IPS-15b (cell line): ENCODE measurements at regions not wholly inside any gene's neighbourhood (a gene's known extent, or its start where the extent isn't known, plus 50 kb on each side); places are given as distances from the start of the nearest gene placed in this dataset.

Source experiments
- H3K27me3 ChIP-seq: one replicate; pipeline ENCODE4 v1.6.1; 2013; ENCODE audit warnings: low read length; ENCODE audit not compliant: control insufficient read depth, insufficient read depth
- H3K36me3 ChIP-seq: one replicate; pipeline ENCODE4 v1.6.1; 2013; ENCODE audit warnings: low read length; ENCODE audit not compliant: control insufficient read depth, insufficient read depth
- H3K4me1 ChIP-seq: one replicate; pipeline ENCODE4 v1.6.1; 2013; ENCODE audit warnings: mild to moderate bottlenecking, low read length; ENCODE audit not compliant: control insufficient read depth, insufficient read depth
- H3K4me3 ChIP-seq: one replicate; pipeline ENCODE4 v1.5.1; 2013; ENCODE audit warnings: low read depth, low read length
- H3K9ac ChIP-seq: one replicate; pipeline ENCODE4 v1.6.1; 2013; ENCODE audit warnings: low read depth, mild to moderate bottlenecking, low read length
- H3K9me3 ChIP-seq: one replicate; pipeline ENCODE4 v1.6.1; 2013; ENCODE audit warnings: mild to moderate bottlenecking, low read length; ENCODE audit not compliant: control insufficient read depth, insufficient read depth

DNA sequence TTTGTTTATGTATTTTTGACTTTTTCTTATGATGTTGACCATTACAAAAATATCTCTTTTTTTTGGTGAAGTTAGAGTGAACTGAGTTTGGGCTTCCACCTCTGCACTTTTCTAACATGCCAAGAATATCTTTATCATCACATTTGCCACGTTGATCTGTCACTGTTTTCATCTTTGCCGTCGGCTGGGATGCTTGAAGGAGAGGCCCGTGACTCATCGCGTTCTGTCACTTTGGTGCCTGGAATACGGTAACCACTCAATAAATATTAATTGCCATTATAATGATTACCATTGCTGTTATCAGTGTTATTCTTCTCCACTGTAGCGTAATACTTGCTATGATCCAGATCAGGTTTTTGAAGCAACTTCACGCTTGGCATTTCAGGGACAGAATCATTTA is 350.8 kb upstream of the PFKP start:
- Histone ChIP-seq H3K27me3 (no peaks in the 10 kb centered on the region), H3K36me3 (no peaks in the 10 kb centered on the region), H3K9ac (no peak overlapping the region), H3K9me3 (no peaks in the 10 kb centered on the region), H3K4me1 (peaks cover 11% of the 10 kb centered on the region), H3K4me3 (no peak overlapping the region)

DNA sequence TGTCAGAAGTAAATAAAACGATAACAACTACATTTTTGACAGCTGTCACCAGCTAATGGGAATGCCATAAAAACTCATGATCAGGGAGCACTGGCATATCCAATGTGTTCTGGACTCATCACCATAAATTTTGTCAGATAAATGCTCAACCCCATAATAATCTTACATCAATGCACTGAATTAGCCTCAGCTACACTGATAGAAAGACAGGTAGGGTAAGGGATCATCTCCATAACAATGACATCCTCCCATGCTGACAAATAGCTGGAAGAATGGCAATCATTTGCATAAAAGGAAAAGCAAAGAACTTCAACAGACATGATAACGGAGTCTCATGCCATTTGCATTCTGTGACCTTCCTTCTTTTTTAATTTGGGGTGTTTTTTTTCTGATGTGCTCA is 352.8 kb upstream of the PFKP start:
- Histone ChIP-seq H3K4me3 (no peak overlapping the region), H3K27me3 (no peaks in the 10 kb centered on the region), H3K9me3 (no peaks in the 10 kb centered on the region), H3K9ac (no peak overlapping the region), H3K36me3 (no peaks in the 10 kb centered on the region), H3K4me1 (peaks cover 11% of the 10 kb centered on the region)

DNA sequence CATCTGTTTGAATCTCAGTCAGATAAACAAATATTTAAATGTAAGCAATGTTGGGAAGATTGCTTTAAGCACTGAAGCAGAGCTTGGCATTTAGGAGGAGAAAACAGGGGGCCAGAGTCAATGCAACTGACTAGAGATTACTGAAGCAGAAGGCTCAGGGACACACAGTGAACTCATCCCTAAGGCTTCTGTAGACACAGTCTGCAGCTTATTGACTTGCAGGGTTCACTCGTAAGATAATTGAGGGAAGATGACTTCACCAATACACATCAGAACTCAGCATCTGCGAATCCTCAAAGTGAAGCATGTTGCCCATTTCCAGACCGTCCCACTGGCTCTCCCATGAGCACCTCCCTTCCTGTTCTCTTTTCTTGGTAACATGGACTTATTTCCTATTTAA is 363.4 kb upstream of the PFKP start:
- H3K4me1 ChIP-seq = no peaks in the 10 kb centered on the region
- no peak overlapping the region for H3K9ac ChIP-seq
- H3K9me3 ChIP-seq = no peaks in the 10 kb centered on the region
- H3K36me3 ChIP-seq = no peaks in the 10 kb centered on the region
- H3K27me3 ChIP-seq = no peaks in the 10 kb centered on the region
- no peak overlapping the region for H3K4me3 ChIP-seq

DNA sequence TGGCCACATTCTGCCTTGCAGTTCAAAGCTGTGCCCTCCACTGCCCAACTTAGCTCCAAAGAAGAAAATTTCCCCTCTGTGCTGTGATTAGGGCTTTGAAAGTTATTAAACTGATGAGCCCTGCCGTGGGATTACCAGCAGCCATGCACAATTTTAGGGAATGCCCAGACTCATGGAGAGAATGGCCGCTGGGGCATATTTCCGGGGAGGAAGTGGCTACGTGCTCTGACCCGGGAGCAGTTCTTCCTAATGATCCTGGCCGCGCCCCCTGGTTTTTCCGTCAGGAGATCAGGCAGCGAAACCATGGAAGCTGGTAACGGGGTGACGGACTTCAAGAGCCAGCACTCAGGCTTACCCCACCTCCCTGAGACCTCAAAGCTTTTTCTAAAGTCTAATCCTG is 365.5 kb upstream of the PFKP start:
- Histone ChIP-seq H3K4me1 (no peaks in the 10 kb centered on the region), H3K27me3 (no peaks in the 10 kb centered on the region), H3K4me3 (no peak overlapping the region), H3K36me3 (no peaks in the 10 kb centered on the region), H3K9me3 (no peaks in the 10 kb centered on the region), H3K9ac (no peak overlapping the region)

DNA sequence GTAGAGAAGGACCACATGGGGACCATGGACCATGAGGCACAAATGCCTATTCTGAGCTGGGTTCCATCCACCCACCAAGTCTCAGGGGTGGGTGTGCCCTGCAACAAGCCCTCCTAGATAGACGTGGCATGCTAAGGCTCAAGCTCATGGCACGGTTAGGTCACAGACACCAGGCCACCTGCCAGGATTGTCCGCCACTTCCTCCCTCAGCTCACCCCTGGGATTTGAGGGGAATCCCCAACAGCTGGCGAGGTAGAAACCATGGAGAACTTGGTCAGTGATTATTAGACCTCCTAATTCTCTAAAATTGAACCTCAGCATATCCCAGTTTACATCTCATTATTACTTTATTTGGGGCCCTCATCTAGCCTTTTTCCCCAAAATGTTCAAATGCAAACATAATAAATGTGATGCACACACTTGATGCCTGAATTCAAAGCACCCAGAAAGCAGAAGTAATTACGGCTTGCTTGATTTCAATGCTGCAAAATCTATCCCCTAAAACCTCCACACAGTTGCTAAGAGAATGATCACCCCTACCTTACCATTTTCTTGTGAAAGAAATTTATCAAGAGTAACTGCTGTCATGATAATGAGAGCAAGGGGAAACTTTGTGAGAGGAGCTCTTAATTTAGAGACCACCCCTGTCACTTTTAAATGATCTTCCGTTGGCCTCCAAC is 366.6 kb upstream of the PFKP start:
- H3K9me3 ChIP-seq = no peaks in the 10 kb centered on the region
- no peaks in the 10 kb centered on the region for H3K4me1 ChIP-seq
- no peak overlapping the region for H3K9ac ChIP-seq

DNA sequence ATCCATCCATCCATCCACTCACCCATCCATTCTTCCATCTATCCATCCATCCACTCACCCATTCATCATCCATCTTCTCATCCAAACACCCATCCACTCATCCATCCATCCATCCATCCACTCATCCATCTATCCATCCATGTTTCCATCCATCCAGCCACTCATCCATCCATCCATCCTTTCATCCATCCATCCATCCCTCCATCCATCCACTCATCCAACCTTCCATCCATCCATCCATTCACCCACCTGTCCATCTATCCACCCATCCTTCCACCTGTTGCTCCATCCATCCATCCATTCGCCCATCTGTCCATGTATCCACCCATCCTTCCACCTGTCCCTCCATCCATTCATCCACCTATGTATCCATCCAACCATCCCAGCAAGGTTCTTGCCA is 378.4 kb upstream of the PFKP start:
- Histone ChIP-seq H3K27me3 (no peaks in the 10 kb centered on the region), H3K4me1 (no peaks in the 10 kb centered on the region), H3K36me3 (no peaks in the 10 kb centered on the region), H3K9me3 (no peaks in the 10 kb centered on the region), H3K9ac (no peak overlapping the region), H3K4me3 (no peak overlapping the region)

More for the DNA sequence above, 366.6 kb upstream of the PFKP start:
- H3K4me3 ChIP-seq = no peak overlapping the region
- no peaks in the 10 kb centered on the region for H3K27me3 ChIP-seq
- no peaks in the 10 kb centered on the region for H3K36me3 ChIP-seq

GRCh38 chr10:2686691-2687090 is 380.7 kb upstream of the PFKP start:
- no peaks in the 10 kb centered on the region for H3K27me3 ChIP-seq
- H3K36me3 ChIP-seq = no peaks in the 10 kb centered on the region
- no peaks in the 10 kb centered on the region for H3K4me1 ChIP-seq
- no peaks in the 10 kb centered on the region for H3K9me3 ChIP-seq
- H3K9ac ChIP-seq = no peak overlapping the region
- no peak overlapping the region for H3K4me3 ChIP-seq

DNA sequence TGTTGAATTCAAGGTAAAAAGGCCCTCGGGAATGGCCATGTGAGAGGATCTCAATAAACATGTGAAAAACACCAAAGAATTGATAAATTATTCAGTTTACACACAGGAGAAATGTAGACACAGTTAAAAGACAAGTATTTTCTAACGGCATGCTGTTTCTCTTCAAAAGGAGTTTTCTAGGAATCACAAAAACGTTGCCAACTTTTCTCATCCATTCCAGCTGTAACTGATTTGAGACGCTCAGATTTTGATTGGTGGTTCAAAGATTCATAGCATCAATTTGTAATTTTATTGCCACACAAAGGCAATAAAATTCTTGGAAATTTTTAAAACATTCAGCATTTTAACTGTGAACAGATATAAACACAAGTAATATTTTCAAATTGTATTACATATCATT is 384.9 kb upstream of the PFKP start:
- Histone ChIP-seq H3K27me3 (no peaks in the 10 kb centered on the region), H3K9me3 (no peaks in the 10 kb centered on the region), H3K4me3 (no peak overlapping the region), H3K9ac (no peak overlapping the region), H3K4me1 (no peaks in the 10 kb centered on the region), H3K36me3 (no peaks in the 10 kb centered on the region)

DNA sequence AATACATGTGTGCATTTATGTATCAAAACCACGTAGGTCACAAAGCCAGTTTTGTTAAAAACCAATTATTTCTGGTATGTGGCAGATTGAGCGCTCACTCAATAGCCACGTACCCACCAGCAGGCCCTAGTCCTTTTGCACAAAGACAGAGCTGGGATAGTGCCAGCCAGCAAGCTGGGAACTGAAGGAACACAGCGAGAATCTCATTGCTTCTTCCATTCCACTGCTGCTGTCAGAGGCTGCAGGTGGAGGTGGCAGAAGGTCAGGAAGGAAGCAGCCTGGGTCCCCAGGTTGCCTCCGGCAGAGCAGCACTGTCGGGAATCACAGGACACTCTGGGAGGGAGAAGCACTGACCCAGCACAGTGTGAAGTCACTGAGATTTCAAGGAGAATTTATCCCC is 385.5 kb upstream of the PFKP start:
- Histone ChIP-seq H3K9me3 (no peaks in the 10 kb centered on the region), H3K27me3 (no peaks in the 10 kb centered on the region), H3K4me3 (no peak overlapping the region), H3K36me3 (no peaks in the 10 kb centered on the region), H3K4me1 (no peaks in the 10 kb centered on the region), H3K9ac (no peak overlapping the region)

- Histone ChIP-seq H3K9me3 (no peaks in the 10 kb centered on the region), H3K27me3 (no peaks in the 10 kb centered on the region), H3K9ac (no peak overlapping the region), H3K4me3 (no peak overlapping the region), H3K4me1 (no peaks in the 10 kb centered on the region), H3K36me3 (no peaks in the 10 kb centered on the region)
Observed at GRCh38 chr10:2680821-2681220, 386.5 kb upstream of the PFKP start.

DNA sequence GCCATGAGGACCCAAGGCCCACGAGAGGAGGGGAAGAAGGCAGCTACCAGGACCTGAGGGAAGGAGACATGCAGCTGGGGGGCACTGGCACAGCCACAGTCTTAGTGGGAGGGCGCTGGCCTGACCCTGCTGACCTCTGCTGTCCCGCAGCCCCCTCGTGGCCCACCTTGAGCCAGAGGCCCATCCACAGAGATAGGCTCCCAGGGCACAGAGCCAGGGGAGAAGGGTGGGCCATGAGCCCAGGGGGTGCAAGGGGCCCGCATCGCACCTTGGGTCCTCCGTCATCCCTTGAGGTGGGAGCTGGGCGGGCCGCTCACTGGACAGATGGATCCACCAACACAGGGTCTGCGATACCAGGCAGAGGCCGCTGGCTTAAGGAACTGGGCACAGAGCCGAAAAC is 387.7 kb upstream of the PFKP start:
- Histone ChIP-seq H3K9me3 (no peaks in the 10 kb centered on the region), H3K36me3 (no peaks in the 10 kb centered on the region), H3K9ac (no peak overlapping the region), H3K4me1 (no peaks in the 10 kb centered on the region), H3K27me3 (no peaks in the 10 kb centered on the region), H3K4me3 (no peak overlapping the region)

DNA sequence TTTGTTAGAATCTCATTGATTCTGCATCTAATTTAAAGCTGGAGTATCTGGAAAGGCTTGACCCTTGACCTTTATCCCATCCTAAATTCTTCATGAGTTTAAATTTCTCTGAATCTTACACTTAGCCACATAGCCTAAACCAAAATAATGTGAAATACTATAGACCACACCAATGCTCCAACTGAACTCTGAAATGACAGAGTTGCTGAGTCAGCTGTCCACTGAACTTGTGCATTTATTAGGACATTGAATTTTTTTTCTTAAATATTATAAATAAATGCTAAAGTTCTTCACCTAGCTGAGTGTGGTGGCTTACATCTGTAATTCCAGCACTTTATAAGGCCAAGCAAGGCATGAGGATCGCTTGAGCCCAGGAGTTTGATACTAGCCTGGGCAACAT is 390.9 kb upstream of the PFKP start:
- no peak overlapping the region for H3K9ac ChIP-seq
- no peaks in the 10 kb centered on the region for H3K4me1 ChIP-seq
- no peaks in the 10 kb centered on the region for H3K36me3 ChIP-seq
- no peaks in the 10 kb centered on the region for H3K9me3 ChIP-seq
- no peaks in the 10 kb centered on the region for H3K27me3 ChIP-seq
- H3K4me3 ChIP-seq = no peak overlapping the region
